Suprapubic skin (tissue), 4 donors: ENCODE measurements at regions not wholly inside any gene's neighbourhood (a gene's known extent, or its start where the extent isn't known, plus 50 kb on each side); places are given as distances from the start of the nearest gene placed in this dataset.

Source experiments
- DNase-seq, 2 donors: peaks; one replicate each; pipeline ENCODE4 v3.0.0-alpha.2; 2019; ENCODE audit warnings: low spot score in 2 of 2
- H3K27ac ChIP-seq: fragments of 200-600 bp; sonication (generic); one replicate; pipeline ENCODE4 v1.5.1; 2019
- H3K27me3 ChIP-seq: fragments of 200-600 bp; sonication (generic); one replicate; pipeline ENCODE4 v1.5.1; 2019
- H3K36me3 ChIP-seq: fragments of 200-600 bp; sonication (generic); one replicate; pipeline ENCODE4 v1.5.1; 2019
- H3K4me1 ChIP-seq: fragments of 200-600 bp; sonication (generic); one replicate; pipeline ENCODE4 v1.5.1; 2019
- H3K4me3 ChIP-seq: fragments of 200-600 bp; sonication (generic); one replicate; pipeline ENCODE4 v1.5.1; 2019; ENCODE audit warnings: mild to moderate bottlenecking
- H3K9me3 ChIP-seq: fragments of 200-600 bp; sonication (generic); one replicate; pipeline ENCODE4 v1.5.1; 2019
- CTCF ChIP-seq, 2 donors: fragments of 200-600 bp in 1 of 2; fragments of 450-650 bp in 1 of 2; sonication (generic) in 1 of 2; IDR thresholded peaks; one replicate each; pipeline ENCODE4 v1.5.1; 2016 to 2019; ENCODE audit warnings: antibody characterized with exemption in 2 of 2, mild to moderate bottlenecking in 1 of 2, moderate library complexity in 1 of 2
- EP300 ChIP-seq: sonication (generic); formaldehyde crosslinking; IDR thresholded peaks from one replicate; pipeline ENCODE4 v1.6.1; 2017; ENCODE audit warnings: antibody characterized with exemption
- POLR2A ChIP-seq, 2 donors: fragments of 450-650 bp; IDR thresholded peaks; one replicate each; pipeline ENCODE4 v1.6.1; 2017; ENCODE audit warnings: antibody characterized with exemption in 2 of 2, mild to moderate bottlenecking in 2 of 2, moderate library complexity in 2 of 2
- POLR2AphosphoS5 ChIP-seq, 3 donors: sonication (generic); formaldehyde crosslinking; IDR thresholded peaks; one replicate each; pipeline ENCODE4 v1.6.1; 2017; ENCODE audit warnings: antibody characterized with exemption in 3 of 3
- WGBS: methylation state at CpG from one replicate; pipeline ENCODE4 v1.1.5; 2018; 5-methylcytosine and 5-hydroxymethylcytosine counted together

- Histone ChIP-seq H3K9me3 (no peaks in the 10 kb centered on the region), H3K4me3 (no peak overlapping the region), H3K4me1 (no peaks in the 10 kb centered on the region), H3K27ac (no peak overlapping the region), H3K36me3 (no peaks in the 10 kb centered on the region), H3K27me3 (no peaks in the 10 kb centered on the region)
- DNase-seq: peak in 1 of 2 donors; percentile 12
- TF ChIP-seq CTCF (IDR thresholded peaks at IDR 0.05): no peak
- no peak for TF ChIP-seq EP300
- TF ChIP-seq POLR2A (IDR thresholded peaks at IDR 0.05): no peak
- TF ChIP-seq POLR2AphosphoS5 (IDR thresholded peaks at IDR 0.05): no peak
- WGBS: 66% methylated on average over 3 of the region's 3 CpGs
Observed at GRCh38 chr12:32031109-32031508, 71.9 kb downstream of the RESF1 start.

- Histone ChIP-seq H3K27me3 (no peaks in the 10 kb centered on the region), H3K9me3 (no peaks in the 10 kb centered on the region), H3K36me3 (no peaks in the 10 kb centered on the region), H3K4me1 (no peaks in the 10 kb centered on the region), H3K4me3 (no peak overlapping the region), H3K27ac (no peak overlapping the region)
- 48% methylated on average over 7 of the region's 7 CpGs for WGBS
- TF ChIP-seq POLR2A (IDR thresholded peaks at IDR 0.05) (no peak), EP300 (no peak), POLR2AphosphoS5 (IDR thresholded peaks at IDR 0.05) (no peak), CTCF (IDR thresholded peaks at IDR 0.05) (no peak)
- DNase-seq: no peak
Observed at GRCh38 chr12:32032205-32032810, 73.1 kb downstream of the RESF1 start.

GRCh38 chr12:32033406-32033805 lies 73.2 kb upstream of the BICD1 start:
- Histone ChIP-seq H3K4me1 (no peaks in the 10 kb centered on the region), H3K27me3 (no peaks in the 10 kb centered on the region), H3K9me3 (no peaks in the 10 kb centered on the region), H3K27ac (no peak overlapping the region), H3K36me3 (no peaks in the 10 kb centered on the region), H3K4me3 (no peak overlapping the region)
- 71% methylated on average over 2 of the region's 2 CpGs for WGBS
- peak in 1 of 2 donors; percentile 13 for DNase-seq
- no peak for TF ChIP-seq POLR2A (IDR thresholded peaks at IDR 0.05)
- TF ChIP-seq CTCF (IDR thresholded peaks at IDR 0.05): no peak
- no peak for TF ChIP-seq POLR2AphosphoS5 (IDR thresholded peaks at IDR 0.05)
- TF ChIP-seq EP300: no peak

- Histone ChIP-seq H3K27ac (no peak overlapping the region), H3K36me3 (no peaks in the 10 kb centered on the region), H3K27me3 (no peaks in the 10 kb centered on the region), H3K4me3 (no peak overlapping the region), H3K9me3 (no peaks in the 10 kb centered on the region), H3K4me1 (no peaks in the 10 kb centered on the region)
- no peak for TF ChIP-seq EP300
- TF ChIP-seq CTCF (IDR thresholded peaks at IDR 0.05): no peak
- TF ChIP-seq POLR2AphosphoS5 (IDR thresholded peaks at IDR 0.05): no peak
- 95% methylated on average over 2 of the region's 2 CpGs for WGBS
- DNase-seq: no peak
Observed at GRCh38 chr12:32034045-32034444, 72.6 kb upstream of the BICD1 start.

- WGBS: 85% methylated on average over 11 of the region's 11 CpGs
- H3K36me3 ChIP-seq: no peaks in the 10 kb centered on the region
- TF ChIP-seq CTCF (IDR thresholded peaks at IDR 0.05) (no peak), POLR2A (IDR thresholded peaks at IDR 0.05) (no peak), EP300 (no peak), POLR2AphosphoS5 (IDR thresholded peaks at IDR 0.05) (no peak)
- no peaks in the 10 kb centered on the region for H3K27me3 ChIP-seq
- H3K4me1 ChIP-seq: no peaks in the 10 kb centered on the region
- peak in 1 of 2 donors; percentile 49 for DNase-seq
- no peak overlapping the region for H3K4me3 ChIP-seq
- H3K9me3 ChIP-seq: no peaks in the 10 kb centered on the region
- H3K27ac ChIP-seq: no peak overlapping the region
Observed at GRCh38 chr12:32036477-32037263, 70.0 kb upstream of the BICD1 start.
